HUDEP-2 (cell line): ENCODE measurements at regions not wholly inside any gene's neighbourhood (a gene's known extent, or its start where the extent isn't known, plus 50 kb on each side); places are given as distances from the start of the nearest gene placed in this dataset.
"Not testable (repeated sequence)": the region's sequence is repeated elsewhere in the genome, so short reads cannot be mapped to it uniquely, and the experiment has no call there.

Source experiments
- DNase-seq, 76 experiments: peaks; one replicate each; lab custom pipeline; 2025; ENCODE audit not compliant: unreplicated experiment in 76 of 76; lab: John Stamatoyannopoulos, UW

GRCh38 chr10:11668847-11669610 is 57.6 kb upstream of the USP6NL start:
- no peak for DNase-seq

DNA sequence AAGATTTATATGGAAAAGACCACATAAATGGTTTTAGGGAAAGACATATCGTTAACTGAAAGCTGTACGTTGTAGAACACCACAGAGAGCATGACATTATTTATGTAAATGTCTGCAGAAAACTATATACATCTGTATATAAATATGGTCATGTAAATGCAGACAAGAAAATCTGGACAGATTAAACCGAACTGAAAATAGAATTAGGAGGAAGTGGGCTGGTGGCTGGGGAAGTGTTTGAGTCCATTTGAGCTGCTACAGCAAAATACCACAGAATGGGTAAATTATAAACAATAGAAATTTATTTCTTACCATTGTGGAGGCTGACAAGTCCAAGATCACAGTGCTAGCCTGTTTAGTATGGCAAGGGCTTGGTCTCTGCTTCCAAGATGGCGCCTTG is 56.3 kb upstream of the USP6NL start:
- no peak for DNase-seq

- DNase-seq: no peak
Measured at GRCh38 chr10:11663763-11664555, 52.5 kb upstream of the USP6NL start.

DNA sequence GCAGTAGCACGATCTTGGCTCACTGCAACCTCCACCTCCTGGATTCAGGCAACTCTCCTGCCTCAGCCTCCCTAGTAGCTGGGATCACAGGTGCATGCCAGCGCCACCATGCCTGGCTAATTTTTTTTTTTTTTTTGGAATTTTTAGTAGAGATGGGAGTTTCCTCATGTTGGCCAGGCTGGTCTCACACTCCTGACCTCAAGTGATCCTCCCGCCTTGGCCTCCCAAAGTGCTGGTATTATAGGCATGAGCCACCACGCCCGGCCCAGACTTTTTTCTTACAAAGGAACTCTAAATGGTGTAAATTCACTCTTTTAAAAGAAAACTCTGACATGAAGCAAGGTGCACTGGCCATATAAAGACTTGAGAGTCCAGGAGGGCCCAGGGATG is 51.7 kb upstream of the USP6NL start:
- not testable (repeated sequence) for DNase-seq

DNA sequence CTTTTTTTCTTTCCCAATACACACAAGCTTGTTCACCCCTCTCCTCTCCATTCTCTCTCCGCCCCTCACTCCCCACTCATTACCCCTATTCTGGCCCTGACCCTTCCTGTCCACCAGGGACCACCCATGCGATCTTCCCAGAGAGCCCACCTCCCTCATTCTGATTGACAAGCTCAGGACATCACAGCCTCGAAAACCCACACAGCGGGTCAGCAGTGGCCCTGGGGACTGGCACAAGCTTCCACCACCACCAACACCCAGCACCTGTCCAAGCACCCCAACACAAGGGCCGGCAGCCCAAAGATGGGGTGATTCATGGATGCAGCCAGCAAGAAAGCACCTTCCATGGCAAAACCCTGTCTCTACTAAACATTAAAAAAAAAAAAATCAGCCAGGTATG is 50.0 kb upstream of the USP6NL start:
- no peak for DNase-seq
